Activated naive CD4-positive, alpha-beta T cell treated with Interleukin-2 at 50 U/mL for 16 hours (primary cell): ENCODE measurements at regions not wholly inside any gene's neighbourhood (a gene's known extent, or its start where the extent isn't known, plus 50 kb on each side); places are given as distances from the start of the nearest gene placed in this dataset.

Experiments
- DNase-seq: peaks from one replicate; pipeline ENCODE4 v3.0.0-alpha.2; 2020

DNA sequence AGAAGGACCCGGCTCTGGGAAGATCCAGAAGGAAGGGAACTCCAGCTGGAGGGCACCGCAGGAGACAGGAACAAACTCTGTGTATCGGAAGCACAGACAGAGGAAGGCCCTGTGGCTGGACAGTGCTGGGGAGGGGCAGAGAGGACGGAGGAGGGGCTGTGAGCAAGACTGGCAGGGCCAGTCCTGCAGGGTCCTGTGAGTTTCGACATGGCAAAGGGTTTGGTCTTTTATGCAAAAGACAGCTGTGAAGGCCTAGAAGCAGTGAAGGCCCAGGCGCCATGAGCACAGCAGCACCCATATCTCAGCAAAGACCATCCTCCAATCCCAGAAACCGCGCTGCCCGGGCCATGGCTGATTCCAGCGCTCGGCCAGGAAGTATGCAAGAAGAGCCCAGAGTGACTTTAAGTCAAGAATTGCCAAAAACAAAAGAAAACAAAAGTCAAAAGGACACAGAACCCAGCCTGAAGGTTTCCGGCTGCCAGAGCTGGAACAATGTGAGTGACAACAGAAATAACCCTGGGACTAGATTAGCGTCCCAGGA lies 126.5 kb downstream of the NCOR2 start:
- DNase-seq, result no peak

DNA sequence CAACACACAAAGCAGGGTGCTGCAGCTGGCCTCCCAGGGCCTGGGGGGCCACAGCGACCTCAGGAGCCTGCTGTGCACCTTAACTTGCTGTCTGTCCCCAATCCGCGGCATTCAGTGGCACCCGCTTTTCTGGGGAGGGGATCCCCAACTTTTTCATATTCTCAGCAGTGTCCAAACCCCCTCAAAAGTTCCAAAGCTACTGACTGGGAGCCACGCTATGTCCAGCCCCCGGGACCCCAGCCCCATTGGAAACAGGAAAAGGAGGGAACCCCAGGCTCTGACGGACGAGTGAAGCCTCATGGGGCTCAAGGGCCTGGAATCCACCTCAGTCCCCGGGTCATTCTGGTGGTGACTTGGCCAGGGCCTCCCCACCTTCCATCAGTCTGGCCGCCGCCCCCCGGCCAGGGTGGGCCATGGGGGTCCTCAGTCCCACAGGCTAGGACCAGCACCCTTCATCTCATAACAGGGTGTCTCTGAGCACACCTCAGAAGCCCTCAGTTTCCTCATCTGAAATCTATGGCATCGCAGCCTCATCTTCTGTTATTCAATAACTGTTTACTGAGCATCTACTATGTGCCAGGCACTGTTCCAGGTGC lies 127.3 kb downstream of the NCOR2 start:
- no peak for DNase-seq

DNA sequence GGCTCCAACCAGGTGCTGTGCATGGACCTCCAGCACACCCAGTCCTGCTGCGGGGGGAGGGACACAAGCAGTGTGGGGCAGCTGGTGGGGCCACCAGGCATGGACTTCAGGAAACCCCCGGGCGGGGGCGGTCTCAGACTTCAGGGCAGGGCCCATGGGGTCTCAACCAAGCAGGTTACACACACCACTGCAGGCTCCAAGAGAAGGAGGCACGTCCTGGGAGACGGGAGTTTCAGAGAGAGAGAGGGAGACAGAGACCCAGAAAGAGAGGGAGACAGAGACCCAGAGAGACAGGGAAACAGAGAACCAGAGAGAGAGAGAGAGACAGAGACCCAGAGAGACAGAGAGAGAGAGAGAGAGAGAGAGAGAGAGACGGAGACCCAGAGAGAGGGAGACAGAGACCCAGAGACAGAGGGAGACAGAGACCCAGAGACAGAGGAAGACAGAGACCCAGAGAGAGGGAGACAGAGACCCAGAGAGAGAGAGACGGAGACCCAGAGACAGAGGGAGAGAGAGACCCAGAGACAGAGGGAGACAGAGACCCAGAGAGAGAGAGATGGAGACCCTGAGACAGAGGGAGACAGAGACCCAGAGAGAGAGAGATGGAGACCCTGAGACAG lies 128.9 kb downstream of the NCOR2 start:
- DNase-seq, result no peak

DNA sequence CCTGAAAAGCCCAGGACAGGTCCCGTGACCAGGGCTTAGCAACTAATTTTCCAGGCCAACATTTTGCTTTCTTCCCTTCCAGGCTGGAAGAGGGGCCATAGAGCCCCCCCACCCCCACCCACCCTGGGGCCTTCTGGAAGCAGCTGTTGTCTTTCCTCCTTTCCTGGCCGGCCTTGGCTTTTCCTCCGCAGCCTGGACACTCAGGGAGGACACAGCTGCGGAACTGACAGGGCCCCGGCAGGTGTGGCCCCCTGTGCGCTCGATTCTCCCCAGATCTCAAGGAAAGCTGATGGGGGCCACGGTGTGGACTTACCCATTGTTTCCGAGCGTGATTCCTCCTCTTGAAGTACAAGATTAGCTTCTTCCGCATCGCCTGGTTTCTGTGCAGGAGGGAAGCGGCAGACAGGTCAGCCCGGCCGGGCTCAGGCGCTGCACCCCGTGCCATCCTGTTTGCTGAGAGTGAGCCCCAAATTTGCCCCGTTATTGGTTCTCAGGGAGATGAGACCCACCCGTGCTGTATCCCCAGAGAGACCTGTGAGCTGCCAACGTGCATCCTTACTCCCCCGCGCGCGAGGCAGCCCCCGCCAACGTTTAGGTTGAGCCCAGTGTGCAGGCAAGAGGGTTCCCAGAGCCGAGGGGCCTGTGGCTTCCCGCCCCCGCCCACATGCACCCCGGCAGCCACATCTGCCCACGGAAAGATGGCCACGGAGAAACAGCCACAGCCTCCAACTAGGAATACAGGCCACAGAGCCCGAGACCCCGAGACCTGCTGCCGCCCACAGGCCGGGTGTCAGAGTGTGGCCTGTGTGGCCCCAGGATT lies 129.6 kb downstream of the NCOR2 start:
- DNase-seq, result no peak

DNA sequence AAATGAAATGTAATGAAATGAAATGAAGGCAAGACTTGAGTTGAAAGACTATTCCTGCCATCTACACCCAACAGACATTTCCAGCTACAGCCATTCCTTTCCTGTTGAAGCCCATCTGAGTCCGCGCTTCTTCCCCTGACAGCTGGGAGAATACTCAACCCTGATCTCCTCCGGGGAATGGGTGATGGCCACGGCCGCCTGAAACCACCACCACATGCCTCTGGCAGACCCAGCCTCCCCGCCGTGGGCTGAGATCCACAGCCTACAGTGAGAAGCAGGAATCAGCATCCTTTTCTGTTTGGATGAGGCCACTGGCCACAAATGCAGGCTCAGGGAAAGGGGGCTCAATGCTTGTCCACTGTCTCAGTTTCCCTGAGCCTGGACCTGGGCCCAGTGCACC lies 130.3 kb downstream of the NCOR2 start:
- DNase-seq, result no peak

DNA sequence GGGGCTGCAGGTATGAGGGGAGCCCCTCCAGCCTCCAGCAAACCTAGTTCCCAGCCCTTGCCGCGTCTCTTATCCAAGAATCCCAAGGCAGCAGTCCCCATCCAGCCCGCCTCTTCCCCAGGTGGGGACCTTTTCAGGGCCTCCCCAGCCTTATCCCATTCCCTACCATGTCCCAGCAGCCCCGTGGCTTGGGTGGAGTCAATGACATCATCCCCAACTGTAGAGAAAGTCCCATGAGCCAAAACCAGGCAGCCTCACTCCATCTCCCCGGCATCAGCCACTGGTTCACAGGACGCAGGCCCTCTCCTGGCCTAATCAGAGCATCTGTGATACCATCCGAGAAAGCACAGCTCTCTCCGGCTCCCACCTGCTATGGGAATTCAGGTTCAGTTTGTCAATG lies 131.0 kb downstream of the NCOR2 start:
- no peak for DNase-seq

DNA sequence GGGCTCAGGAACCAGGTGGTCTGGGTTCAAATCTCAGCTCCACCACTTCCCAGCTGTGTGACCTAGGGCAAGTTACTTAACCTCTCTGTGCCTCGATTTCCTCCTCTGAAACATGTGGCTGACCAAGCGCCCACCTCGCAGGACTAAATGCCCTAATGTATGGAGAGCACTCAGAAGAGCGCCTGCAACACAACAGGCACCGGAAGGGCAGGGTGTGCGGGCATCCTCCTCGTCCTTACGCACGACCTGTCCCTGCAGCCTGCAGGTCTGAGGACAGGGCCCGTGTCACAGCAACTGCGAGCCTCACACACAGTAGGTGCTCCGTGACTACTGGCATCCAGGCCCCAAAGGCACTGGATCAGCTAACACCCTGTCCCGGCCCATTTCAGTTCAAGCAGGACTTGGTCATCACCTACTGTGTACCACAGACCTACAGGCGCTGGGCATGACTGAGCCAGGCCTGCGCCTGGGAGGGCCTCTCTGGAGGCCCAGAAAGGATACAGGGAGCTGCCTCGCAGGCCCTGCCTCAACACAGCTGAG lies 131.5 kb downstream of the NCOR2 start:
- DNase-seq, result no peak

DNA sequence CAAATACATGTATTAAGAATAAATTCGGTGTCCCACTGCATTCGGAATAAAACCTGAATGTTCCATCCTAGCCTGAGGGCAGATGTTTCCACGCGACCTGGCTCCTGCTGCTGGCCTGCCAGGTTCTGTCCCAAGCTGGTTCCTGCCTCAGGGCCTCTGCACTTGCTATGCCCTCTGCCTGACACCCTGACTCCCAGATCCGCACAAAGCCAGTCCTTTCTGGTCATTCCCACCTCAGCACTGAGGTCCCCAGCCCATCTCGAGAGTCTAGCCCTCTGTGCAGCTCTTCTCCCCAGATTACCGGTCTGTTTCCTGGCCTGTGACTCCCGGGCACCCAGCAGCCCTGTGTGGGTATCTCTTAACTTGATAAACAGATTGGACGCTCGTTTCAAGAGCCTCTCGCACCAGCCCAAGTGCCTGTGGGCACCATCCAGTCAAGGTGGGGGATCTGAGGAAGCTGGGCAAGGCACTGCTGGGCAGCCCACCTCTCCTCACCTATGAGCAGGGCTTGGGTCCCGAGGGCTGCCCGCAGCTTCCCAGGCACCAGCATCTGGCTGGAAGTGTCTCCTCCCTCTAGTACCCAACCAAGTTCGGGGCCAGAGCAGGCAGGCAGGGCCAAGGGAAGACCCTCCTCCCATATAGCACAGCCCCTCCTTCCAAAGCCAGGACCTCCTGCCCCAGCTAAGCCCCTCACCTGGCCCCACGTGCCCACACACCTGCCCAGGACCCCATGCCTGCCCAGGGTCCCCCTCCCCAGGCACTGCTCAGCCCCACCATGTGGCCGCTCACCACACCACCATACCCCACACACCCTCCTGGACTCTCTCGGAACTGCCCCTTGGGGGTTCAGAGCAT lies 132.2 kb downstream of the NCOR2 start:
- no peak for DNase-seq

DNA sequence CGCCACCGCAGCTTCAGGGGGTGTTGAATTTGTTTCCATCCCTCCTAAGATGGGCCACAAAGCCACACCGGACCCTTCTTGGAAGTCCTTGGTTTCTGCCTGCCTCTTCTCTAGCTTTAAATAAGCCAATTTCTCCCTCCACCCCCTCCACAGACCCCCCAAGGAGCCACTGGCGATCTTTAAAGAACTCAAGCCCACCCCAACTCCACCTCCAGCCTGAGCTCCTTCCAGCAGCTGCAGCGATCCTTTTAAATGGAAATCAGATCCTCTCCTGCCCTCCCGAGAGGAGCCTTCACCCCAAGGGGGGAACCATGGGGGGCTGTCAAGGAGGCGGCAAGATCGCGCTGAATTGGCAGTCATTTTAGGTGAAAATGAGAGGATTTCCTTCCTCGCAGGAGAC lies 133.1 kb downstream of the NCOR2 start:
- no peak for DNase-seq

DNA sequence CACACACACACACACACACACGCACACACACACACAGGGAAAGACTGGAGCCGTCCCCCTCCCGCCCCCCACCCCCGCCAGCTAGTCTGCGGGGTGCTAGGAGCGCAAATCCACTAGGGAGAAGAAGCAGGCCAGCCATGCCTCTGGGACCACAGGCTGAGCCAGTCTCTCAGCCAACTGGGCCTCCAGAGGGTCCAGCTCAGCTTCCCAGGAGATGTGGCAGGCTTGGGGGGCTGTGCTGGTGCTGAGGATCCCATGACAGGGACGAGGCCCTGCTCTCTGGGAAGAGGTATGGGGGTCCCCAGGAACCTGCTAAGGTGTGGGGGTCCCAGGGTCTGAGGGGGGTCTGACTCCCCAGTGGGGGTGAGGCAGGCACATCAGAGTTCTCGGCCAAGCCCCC lies 133.5 kb downstream of the NCOR2 start:
- DNase-seq, result no peak

DNA sequence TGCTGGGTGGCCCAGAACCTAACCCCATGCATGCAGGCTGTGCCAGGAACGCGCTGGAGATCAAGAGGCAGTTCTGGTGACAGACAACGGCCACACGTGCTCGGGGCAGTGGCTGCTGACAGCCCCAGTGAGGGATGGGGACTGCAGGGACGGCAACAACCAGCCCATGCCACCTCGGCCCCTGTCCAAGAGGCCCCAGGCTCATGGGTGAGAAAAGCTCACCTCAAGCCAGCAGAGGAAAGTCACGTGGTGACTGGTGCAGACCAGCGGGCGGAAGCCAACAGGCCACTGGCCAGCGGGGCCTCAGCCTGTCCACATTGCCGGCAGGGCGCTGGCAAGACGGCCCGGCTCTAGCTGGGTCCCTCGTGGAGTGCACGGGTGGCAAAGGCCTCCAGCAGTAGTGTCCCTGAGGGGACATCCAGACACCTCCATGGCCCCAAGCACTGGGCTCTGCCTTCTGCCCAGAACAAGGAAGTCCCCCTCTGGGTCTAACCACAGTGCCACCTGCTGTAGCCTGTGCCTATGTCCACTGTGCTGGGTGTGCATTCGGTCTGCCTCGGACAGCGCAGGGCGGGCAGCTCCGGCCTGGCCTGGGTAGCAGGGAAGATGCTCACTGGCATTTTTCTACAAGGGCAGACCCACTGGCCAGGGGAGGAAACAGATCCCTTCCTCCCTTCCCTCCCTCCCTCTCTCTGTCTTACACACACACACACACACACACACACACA lies 134.1 kb downstream of the NCOR2 start:
- DNase-seq, result no peak

DNA sequence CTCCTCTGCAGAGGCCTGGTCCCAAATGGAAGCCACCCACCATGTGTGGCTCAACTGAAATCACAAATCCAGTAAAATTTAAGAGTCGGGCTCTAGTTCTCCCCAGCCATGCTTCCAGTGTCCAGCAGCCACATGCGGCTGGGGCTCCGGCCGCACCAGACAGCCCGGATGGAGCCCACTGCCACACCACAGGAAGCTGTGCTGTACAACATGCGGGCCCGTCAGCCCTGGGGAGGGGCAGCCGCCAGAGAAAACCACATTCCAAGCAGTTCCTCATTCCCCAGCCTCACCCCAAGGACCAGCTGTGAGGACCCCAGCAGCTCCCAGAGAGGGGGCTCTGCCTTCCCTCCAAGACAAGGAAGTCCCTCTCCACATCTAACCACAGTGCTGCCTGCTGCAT lies 135.0 kb downstream of the NCOR2 start:
- DNase-seq, result no peak

DNA sequence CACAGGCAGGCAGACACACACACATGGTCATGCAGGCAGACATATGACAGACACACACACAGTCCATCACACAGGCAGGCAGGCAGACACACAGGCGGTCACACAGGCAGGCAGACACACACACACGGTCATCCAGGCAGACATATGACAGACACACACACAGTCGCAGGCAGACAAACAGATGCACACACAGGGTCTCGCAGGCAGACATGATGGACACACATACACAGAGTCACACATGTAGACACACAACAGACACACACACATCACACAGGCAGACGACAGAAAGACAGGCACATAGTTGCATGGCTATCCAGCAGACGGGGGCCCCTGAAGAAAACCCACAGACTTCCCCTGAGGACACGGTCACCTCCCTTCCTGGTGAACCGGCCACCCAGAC lies 135.4 kb downstream of the NCOR2 start:
- DNase-seq, result no peak

DNA sequence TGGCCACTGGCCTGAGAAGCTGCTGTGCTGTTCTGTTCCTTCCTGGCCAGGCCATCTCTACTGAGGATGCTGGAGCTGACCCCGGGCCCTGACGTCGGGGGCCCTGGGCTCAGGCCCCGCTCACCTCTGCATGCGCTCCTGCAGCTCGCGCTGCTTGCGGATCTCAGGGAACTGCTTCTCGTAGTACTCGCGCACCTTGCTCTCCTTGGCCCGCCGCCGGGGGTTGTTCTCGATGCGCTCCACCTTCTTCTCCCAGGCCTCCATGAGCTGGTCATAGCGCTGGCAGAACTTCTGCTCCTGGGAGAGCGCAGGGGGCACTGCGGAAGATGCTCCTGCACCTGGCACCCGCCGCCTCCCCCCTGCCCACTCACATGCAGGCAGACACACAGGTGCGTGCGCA lies 135.6 kb downstream of the RFLNA start:
- DNase-seq, result no peak

DNA sequence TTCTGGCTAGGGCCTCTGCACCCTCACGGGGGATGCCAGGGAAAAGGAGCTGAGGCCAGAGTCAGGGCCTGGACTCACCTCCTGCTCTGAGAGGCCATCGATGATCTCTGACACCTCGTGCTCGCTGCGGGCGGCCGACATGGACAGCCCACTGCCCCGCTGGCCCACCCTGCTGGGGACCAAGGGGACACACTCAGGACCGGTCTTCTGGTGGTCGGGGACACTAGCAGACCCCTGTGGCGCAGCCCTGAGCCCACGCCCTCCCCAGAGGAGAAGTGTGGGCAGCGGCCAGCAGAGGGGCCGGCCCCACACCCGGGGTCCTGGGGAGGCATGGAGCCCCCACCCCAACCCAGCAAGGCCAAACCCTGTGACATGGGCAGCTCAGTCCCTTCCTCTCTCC lies 134.6 kb downstream of the RFLNA start:
- no peak for DNase-seq

DNA sequence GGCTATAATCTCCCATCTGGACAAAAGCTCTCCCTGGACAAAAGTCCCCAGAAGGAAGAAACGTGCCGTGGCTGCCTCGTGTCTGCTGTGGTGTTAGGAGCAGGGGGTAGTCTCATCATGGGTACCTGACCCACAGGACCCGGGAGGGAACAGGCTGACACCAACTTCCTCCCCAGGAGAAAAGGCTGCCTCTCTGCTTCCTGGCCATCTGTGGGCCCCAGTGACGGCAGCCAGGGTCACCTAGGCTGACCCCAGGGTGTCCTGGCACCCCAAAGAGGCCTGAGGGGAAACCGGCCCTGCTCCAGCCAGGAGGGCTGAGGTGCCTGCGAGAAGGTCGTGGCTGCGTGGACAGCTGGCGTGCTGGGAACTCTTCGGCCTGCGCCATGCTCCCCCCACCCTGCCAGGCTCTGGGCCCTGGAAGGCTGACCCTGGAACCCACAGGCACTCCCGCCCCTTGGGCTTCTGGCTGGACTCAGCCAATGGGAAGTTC lies 133.9 kb downstream of the RFLNA start:
- no peak for DNase-seq

DNA sequence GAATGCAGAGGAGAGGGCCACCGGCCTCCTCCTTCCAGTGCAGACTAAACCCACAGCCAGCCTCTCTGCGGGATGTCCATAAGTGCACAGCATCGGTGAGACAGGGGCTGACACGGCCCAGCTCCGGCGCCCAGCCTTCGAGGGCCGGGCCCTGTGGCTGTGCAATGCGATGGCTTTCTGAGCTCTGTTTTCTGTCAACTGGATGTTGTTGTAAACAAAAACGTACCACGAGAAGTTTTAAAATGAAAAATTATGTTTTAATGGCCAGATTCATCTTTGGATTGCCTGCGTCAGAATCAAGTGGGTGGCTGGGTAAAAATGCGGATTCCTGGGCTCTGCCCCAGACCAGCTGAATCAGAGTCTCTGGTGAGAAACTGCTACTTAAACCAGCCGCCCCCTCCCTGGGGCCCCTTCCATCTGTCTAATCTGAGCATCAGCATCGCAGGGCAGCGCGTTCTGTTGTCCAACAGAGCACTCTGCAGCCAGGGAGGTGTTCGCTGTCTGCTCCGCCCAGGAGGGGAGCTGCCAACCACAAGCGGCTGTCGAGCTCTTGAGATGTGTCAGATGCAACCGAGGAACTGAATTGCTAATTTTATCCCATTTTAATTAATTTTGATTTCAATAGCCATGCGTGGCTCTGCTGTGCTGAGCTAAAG lies 133.4 kb downstream of the RFLNA start:
- DNase-seq, result no peak

DNA sequence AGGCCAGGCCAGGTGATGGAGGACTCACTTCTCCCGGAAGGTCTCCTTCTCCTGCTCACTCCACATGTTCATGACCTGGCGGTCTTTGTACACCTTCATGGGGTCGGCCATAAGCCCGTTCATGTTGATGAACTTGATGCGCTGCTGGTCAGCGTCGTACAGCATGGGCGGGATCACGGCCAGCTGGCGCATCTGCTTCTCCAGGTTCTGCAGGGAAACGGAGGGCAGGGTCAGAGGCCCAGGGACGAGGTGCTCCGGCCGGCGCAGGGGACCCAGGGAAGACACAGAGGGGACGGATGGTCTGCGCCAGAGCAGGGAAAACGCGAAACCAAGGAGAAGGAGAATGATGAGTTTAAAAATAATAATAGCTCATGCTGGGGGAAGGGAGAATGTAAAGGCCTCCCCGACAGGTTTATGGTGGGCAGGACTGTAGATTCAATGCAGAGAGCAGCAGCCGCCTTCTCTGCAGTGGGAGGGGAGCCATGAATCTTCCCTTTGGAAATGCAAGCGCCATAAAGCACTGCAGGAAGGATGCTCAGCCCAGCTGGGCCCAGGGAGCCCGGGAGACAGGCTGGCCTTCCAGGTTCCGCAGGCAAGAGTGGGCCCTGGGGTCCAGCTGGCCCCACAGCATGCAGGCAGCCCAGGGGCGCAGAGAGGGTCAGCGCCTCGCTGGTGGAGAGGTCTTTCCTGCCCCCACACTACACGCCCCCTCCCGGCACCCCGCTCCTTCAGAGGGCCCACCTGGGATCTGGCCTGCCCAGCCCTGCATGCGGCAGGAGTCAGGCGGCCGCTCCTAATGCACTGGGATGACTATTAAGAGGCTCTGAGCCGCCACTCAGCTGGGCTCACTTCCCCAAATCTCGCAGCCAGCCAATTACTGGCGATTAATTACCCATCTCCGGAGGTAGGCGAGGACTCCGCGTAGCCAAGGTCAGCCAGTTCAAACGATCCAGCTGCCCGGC lies 132.0 kb downstream of the RFLNA start:
- DNase-seq, result no peak

DNA sequence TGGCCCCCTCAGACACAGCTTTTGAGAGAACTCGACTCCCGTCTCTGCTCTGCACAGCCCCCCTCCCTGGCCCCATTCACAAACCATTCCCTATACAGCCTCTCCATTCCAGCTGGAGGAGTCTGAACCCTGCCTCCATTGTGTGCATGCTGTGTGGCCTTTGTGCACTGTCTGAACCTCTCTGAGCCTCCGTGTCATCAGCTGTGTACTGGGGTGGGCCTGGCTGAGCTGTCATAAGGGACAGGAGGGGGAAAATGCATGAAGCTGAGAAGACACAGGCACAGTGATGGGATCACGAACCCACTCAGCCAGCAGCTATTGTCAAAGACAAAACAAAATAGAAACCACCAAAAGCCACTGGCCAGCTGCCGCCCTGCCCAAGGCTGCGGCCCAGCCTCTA lies 130.8 kb downstream of the RFLNA start:
- DNase-seq, result no peak

DNA sequence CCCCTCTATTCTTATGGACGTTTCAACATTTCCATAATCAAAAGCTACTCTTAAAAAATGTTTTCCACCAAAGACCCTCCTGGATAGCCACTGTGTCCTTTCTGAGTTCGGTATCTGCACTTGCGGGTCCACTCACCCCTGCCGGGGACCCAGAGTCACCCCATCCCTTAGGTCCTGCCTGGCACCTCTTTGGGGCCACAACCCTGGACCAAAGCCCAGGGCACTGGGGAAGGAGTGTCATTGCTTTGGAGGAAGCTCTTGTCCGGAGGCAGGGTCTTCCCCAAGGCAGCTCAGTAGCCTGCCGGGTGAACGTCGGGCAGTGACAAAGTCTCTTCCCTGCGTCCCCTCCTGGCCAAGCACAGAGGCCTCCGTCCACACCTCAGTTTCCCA lies 129.6 kb downstream of the RFLNA start:
- DNase-seq, result no peak
